GM13977 (cell line): ENCODE measurements at regions not wholly inside any gene's neighbourhood (a gene's known extent, or its start where the extent isn't known, plus 50 kb on each side); places are given as distances from the start of the nearest gene placed in this dataset.

Source experiments
- DNase-seq: peaks from one replicate; pipeline ENCODE4 v3.0.0; 2012; ENCODE audit warnings: low spot score
- in situ Hi-C: fragments of 300-500 bp; cut with MboI; formaldehyde crosslinking; loops from one replicate; pipeline ENCODE4 v1.12.0; 2022; ENCODE audit warnings: low sequenced_read_pairs, low pct_unique_long_range_greater_than_20kb, mixed read lengths, inconsistent platforms; ENCODE audit not compliant: unreplicated experiment
- TF ChIP-seq, protein P1 (sequence below): IDR thresholded peaks from 2 replicates; pipeline ENCODE4 v1.5.1; 2012; ENCODE audit warnings: mild to moderate bottlenecking, control low read depth; ENCODE audit not compliant: insufficient read depth; ENCODE audit errors: extremely low read depth, missing control alignments

GRCh38 chr21:43317254-43317748 lies 109.6 kb downstream of the SIK1 start:
- DNase-seq, result no peak
- TF ChIP-seq, protein P1, sequence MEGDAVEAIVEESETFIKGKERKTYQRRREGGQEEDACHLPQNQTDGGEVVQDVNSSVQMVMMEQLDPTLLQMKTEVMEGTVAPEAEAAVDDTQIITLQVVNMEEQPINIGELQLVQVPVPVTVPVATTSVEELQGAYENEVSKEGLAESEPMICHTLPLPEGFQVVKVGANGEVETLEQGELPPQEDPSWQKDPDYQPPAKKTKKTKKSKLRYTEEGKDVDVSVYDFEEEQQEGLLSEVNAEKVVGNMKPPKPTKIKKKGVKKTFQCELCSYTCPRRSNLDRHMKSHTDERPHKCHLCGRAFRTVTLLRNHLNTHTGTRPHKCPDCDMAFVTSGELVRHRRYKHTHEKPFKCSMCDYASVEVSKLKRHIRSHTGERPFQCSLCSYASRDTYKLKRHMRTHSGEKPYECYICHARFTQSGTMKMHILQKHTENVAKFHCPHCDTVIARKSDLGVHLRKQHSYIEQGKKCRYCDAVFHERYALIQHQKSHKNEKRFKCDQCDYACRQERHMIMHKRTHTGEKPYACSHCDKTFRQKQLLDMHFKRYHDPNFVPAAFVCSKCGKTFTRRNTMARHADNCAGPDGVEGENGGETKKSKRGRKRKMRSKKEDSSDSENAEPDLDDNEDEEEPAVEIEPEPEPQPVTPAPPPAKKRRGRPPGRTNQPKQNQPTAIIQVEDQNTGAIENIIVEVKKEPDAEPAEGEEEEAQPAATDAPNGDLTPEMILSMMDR, result no peak

DNA sequence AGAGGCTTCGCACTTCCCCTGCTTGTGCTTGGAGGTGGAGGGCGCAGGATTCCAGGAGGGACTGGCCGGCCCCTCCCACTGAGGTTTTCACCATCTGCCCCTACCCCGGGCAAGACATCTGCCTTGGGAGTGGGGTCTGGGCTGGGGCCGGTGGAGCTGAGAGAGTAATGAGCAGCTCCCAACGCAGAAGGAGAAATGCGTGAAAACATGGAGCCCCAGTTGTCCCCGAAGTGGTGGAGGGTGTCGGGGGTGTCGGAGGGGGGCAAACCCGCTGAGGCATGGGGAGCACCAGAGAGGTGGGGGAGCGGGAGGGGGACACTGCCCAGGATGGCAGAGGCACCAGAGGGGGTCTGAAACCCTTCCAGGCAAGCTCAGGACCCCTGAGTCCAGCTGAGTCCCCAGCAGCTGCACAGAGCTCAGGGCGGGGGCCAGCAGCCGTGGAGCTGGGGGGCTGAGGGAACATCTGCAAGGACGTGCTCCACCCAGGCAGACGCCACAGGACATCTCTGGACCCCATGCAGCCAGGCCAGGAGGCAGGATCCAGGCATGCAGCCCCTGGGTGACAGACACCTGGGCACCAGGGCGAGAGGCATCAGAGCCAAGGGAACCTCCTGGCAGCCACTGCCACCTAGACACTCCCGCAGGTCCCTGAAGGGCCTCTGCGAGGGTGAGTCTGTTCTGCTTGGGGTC lies 110.6 kb downstream of the SIK1 start:
- TF ChIP-seq, protein P1, result no peak
- in situ Hi-C loops, result no loop called here
- no peak for DNase-seq

More at GRCh38 chr21:43317254-43317748, 109.6 kb downstream of the SIK1 start:
- in situ Hi-C loops, result no loop called here

GRCh38 chr21:43315244-43316137 lies 111.4 kb downstream of the SIK1 start:
- DNase-seq, result no peak
- TF ChIP-seq, protein P1, result no peak
- in situ Hi-C loops, result no loop called here

GRCh38 chr21:43313939-43314405 lies 113.0 kb downstream of the SIK1 start:
- peak; percentile 55 for DNase-seq
- in situ Hi-C loops, result no loop called here
- TF ChIP-seq, protein P1, result no peak

- DNase-seq, result no peak
- TF ChIP-seq, protein P1, result no peak
- in situ Hi-C loops, result no loop called here
Observed at GRCh38 chr21:43313221-43313938, 113.6 kb downstream of the SIK1 start.

GRCh38 chr21:43312751-43313169 lies 114.2 kb downstream of the SIK1 start:
- TF ChIP-seq, protein P1, result no peak
- no peak for DNase-seq
- in situ Hi-C loops, result no loop called here
